Fibroblast of lung (primary cell): ENCODE measurements at regions not wholly inside any gene's neighbourhood (a gene's known extent, or its start where the extent isn't known, plus 50 kb on each side); places are given as distances from the start of the nearest gene placed in this dataset.

ENCODE experiments used
- DNase-seq, 2 donors: peaks; one replicate each; pipeline versions ENCODE4 v3.0.0 to v3.0.0-alpha.2; 2010; ENCODE audit warnings: low read depth in 2 of 2
- H2AFZ ChIP-seq: 2 replicates; pipeline ENCODE4 v1.5.1; 2012; ENCODE audit warnings: low read length, control low read depth, inconsistent platforms
- H3K27ac ChIP-seq: 2 replicates; pipeline ENCODE4 v1.5.1; 2011; ENCODE audit warnings: low read length, control low read depth; ENCODE audit not compliant: insufficient read depth
- H3K27me3 ChIP-seq: 2 replicates; pipeline ENCODE4 v1.5.1; 2011; ENCODE audit warnings: mild to moderate bottlenecking, low read length; ENCODE audit not compliant: control insufficient read depth, insufficient read depth
- H3K36me3 ChIP-seq: 2 replicates; pipeline ENCODE4 v1.5.1; 2011; ENCODE audit warnings: low read length; ENCODE audit not compliant: control insufficient read depth, insufficient read depth
- H3K4me1 ChIP-seq: 2 replicates; pipeline ENCODE4 v1.5.1; 2011; ENCODE audit warnings: low read length; ENCODE audit not compliant: control insufficient read depth, insufficient read depth; ENCODE audit errors: extremely low read depth
- H3K4me2 ChIP-seq: 2 replicates; pipeline ENCODE4 v1.5.1; 2011; ENCODE audit warnings: low read length, control low read depth; ENCODE audit not compliant: insufficient read depth; ENCODE audit errors: extremely low read depth
- H3K4me3 ChIP-seq, 4 experiments: fragments of 200-600 bp in 1 of 4; sonication (generic) in 1 of 4; replicated peaks in 1 of 4; 2 replicates each; pipeline ENCODE4 v1.5.1; 2011 to 2016; ENCODE audit warnings: low read length in 4 of 4, low read depth in 3 of 4, mild to moderate bottlenecking in 3 of 4, control low read depth in 2 of 4, inconsistent platforms in 1 of 4, mixed read lengths in 1 of 4; ENCODE audit not compliant: insufficient read depth in 1 of 4; ENCODE audit errors: control extremely low read depth in 1 of 4
- H3K79me2 ChIP-seq: 2 replicates; pipeline ENCODE4 v1.5.1; 2012; ENCODE audit warnings: mild to moderate bottlenecking, low read length, inconsistent platforms; ENCODE audit not compliant: control insufficient read depth, insufficient read depth
- H3K9ac ChIP-seq: 2 replicates; pipeline ENCODE4 v1.5.1; 2011; ENCODE audit warnings: mild to moderate bottlenecking, low read length, control low read depth; ENCODE audit not compliant: insufficient read depth
- H3K9me3 ChIP-seq: 2 replicates; pipeline ENCODE4 v1.5.1; 2012; ENCODE audit warnings: low read depth, low read length; ENCODE audit not compliant: control insufficient read depth, insufficient read depth
- H4K20me1 ChIP-seq: 2 replicates; pipeline ENCODE4 v1.5.1; 2011; ENCODE audit warnings: low read length; ENCODE audit not compliant: control insufficient read depth, insufficient read depth; ENCODE audit errors: extremely low read depth
- CTCF ChIP-seq, 2 donors: IDR thresholded peaks in 1 of 2; conservative IDR thresholded peaks in 1 of 2; 1 replicate in 1 of 2; 2 replicates in 1 of 2; pipeline ENCODE4 v1.5.1; 2011 to 2012; ENCODE audit warnings: low read length in 2 of 2, control low read depth in 1 of 2, inconsistent platforms in 1 of 2, low read depth in 1 of 2, mild to moderate bottlenecking in 1 of 2
- EZH2 ChIP-seq: IDR thresholded peaks from 2 replicates; pipeline ENCODE4 v1.5.1; 2012; ENCODE audit warnings: low read length, control low read depth, mild to moderate bottlenecking; ENCODE audit errors: missing control alignments

GRCh38 chr3:194865615-194866014, 179.9 kb downstream of the FAM43A start:
- no peak overlapping the region for H3K4me2 ChIP-seq
- H3K27ac ChIP-seq: no peak overlapping the region
- no peaks in the 10 kb centered on the region for H3K9me3 ChIP-seq
- no peak overlapping the region for H2AFZ ChIP-seq
- no peaks in the 10 kb centered on the region for H3K4me1 ChIP-seq
- H4K20me1 ChIP-seq: no peaks in the 10 kb centered on the region
- no peaks in the 10 kb centered on the region for H3K79me2 ChIP-seq
- DNase-seq: no peak
- no peaks in the 10 kb centered on the region for H3K36me3 ChIP-seq
- H3K9ac ChIP-seq: no peak overlapping the region
- TF ChIP-seq CTCF (conservative IDR thresholded peaks at IDR 0.05 in 1 of 2, IDR thresholded peaks at IDR 0.05 in 1 of 2; ENCODE audit: low read depth in 1 of 2, low read length in 2 of 2) (no peak), EZH2 (no peak)
- H3K4me3 ChIP-seq: no peak overlapping the region
- H3K27me3 ChIP-seq: peaks cover 12% of the 10 kb centered on the region

- no peaks in the 10 kb centered on the region for H3K9me3 ChIP-seq
- no peak overlapping the region for H3K9ac ChIP-seq
- H3K79me2 ChIP-seq: no peaks in the 10 kb centered on the region
- no peak overlapping the region for H3K27ac ChIP-seq
- TF ChIP-seq CTCF (conservative IDR thresholded peaks at IDR 0.05 in 1 of 2, IDR thresholded peaks at IDR 0.05 in 1 of 2; ENCODE audit: low read depth in 1 of 2, low read length in 2 of 2) (no peak), EZH2 (no peak)
- no peak for DNase-seq
- no peaks in the 10 kb centered on the region for H4K20me1 ChIP-seq
- no peak overlapping the region for H2AFZ ChIP-seq
- H3K27me3 ChIP-seq: peaks cover 12% of the 10 kb centered on the region
- no peaks in the 10 kb centered on the region for H3K36me3 ChIP-seq
- no peaks in the 10 kb centered on the region for H3K4me1 ChIP-seq
- H3K4me2 ChIP-seq: no peak overlapping the region
- H3K4me3 ChIP-seq: no peak overlapping the region
Observed at GRCh38 chr3:194866236-194866635, 180.6 kb downstream of the FAM43A start.

- Histone ChIP-seq H3K27ac (no peak overlapping the region), H3K4me1 (peaks cover 2% of the 10 kb centered on the region), H3K4me3 (no peak overlapping the region), H3K36me3 (no peaks in the 10 kb centered on the region), H3K9me3 (no peaks in the 10 kb centered on the region), H3K4me2 (no peak overlapping the region), H4K20me1 (no peaks in the 10 kb centered on the region), H3K79me2 (no peaks in the 10 kb centered on the region), H2AFZ (no peak overlapping the region), H3K27me3 (peaks cover 12% of the 10 kb centered on the region), H3K9ac (no peak overlapping the region)
- TF ChIP-seq CTCF (conservative IDR thresholded peaks at IDR 0.05 in 1 of 2, IDR thresholded peaks at IDR 0.05 in 1 of 2; ENCODE audit: low read depth in 1 of 2, low read length in 2 of 2) (no peak), EZH2 (no peak)
- DNase-seq: no peak
Observed at GRCh38 chr3:194867270-194867983, 181.7 kb downstream of the FAM43A start.
